NCI-H187 (cell line): ENCODE measurements at regions not wholly inside any gene's neighbourhood (a gene's known extent, or its start where the extent isn't known, plus 50 kb on each side); places are given as distances from the start of the nearest gene placed in this dataset.
"Not testable (repeated sequence)": the region's sequence is repeated elsewhere in the genome, so short reads cannot be mapped to it uniquely, and the experiment has no call there.

Experiments used
- DNase-seq, 2 experiments: peaks; one replicate each; lab custom pipeline; 2025; lab: John Stamatoyannopoulos, UW

DNA sequence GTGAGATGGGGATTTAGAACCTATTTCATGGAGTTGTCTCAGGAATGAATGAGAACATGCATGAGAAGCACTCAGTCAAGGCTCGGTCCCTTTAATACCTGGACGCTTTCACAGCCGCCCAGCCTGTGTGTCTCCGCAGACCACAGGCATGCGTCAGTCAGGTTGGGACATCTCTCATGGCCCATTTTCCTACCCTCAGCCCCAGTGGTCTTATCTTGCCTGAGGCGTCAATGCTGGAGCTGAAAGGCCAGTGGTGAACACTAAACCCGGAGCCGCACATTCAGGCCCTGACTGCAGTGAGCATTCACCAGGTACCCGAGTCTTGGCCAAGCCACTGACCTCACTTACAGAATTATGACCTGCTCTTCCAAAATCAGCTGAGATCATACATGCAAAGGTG is 263.2 kb upstream of the RAB4A start:
- no peak for DNase-seq

DNA sequence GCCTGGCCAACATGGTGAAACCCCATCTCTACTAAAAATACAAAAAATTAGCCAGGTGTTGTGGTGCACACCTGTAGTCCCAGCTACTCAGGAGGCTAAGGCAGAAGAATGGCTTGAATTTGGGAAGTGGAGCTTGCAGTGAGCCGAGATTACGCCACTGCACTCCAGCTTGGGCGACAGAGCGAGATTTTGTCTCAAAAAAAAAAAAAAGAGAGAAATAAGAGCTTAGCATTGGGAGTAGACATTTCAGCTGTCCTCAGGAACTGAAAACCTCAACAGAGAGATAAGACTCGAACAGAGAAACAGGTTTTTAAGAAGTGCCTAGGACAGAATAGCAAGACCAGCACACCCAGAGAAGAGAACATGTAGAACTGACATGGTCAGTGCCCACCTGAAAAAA is 262.6 kb upstream of the RAB4A start:
- DNase-seq, result not testable (repeated sequence)

DNA sequence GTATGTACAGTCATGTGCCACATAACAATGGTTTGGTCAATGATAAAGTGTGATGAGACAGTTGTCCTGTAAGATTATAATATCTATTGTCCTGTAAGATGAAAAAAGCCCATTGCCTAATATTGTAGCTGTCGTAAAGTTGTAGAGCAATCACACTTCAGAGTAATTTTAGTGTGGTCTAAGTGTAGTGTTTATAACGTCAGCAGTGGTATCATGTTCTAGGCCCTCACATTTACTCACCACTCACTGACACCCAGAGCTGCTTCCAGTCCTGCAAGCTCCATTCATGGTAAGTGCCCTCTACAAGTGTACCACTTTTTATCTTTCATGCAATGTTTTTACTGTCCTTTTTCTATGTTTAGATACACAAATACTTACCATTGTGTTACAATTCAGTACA is 259.9 kb upstream of the RAB4A start:
- DNase-seq, result no peak

DNA sequence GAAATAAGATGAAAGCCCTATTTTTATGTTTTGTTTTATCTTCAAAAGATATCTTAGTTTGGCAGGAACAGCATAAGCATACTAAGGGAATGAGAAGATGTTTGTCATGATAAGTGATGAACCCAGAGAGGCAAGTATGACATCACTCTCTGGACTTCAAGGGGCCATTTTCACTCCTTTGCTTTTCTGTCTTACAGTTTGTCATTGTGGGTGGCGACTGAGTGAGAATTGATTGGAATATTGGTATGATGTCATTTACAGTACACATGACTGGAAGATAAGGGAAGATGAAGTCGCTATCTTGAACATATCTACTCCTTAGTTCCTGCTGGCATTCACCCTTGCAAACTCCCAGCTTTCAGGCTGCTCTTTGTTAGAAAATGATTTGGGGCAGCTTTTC is 258.1 kb upstream of the RAB4A start:
- no peak for DNase-seq

DNA sequence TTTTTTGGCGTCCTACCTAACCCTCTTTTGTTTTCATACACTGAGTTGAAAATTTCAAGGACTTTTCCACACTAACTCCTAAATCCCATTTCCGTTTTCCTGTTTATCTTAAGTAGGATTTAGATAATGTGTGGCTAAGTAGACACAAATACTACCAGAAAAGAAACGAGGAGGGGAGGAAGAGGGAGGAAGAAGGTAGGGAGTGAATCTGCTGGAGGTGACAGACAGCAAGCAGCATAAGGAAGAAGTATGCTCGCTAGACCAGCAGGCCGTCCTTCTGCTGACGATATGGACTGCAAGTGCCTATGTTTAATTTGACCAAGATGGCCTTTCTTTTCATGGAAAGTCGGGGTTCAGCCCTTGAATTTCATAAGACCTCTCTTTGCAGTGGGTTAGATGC is 256.9 kb upstream of the RAB4A start:
- no peak for DNase-seq

DNA sequence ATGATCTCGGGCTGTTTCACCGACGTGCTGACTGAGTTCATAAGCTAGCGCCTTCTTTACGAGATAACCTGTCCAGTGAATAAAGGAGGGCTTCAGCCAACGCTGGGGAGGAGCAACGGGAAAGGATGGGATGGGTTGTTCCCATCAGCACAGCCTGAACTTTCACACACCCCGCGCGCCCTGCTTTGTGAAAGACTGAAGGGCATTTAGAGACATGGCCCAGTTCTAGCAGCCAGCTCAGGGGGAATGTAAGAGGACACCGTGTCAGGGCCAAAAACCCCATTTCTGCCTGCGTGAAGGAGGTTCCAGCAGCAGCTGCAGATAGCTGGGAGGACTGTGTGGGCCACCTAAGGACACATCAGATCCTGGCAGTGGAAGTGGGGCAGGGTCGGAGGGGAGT is 255.1 kb upstream of the RAB4A start:
- no peak for DNase-seq

DNA sequence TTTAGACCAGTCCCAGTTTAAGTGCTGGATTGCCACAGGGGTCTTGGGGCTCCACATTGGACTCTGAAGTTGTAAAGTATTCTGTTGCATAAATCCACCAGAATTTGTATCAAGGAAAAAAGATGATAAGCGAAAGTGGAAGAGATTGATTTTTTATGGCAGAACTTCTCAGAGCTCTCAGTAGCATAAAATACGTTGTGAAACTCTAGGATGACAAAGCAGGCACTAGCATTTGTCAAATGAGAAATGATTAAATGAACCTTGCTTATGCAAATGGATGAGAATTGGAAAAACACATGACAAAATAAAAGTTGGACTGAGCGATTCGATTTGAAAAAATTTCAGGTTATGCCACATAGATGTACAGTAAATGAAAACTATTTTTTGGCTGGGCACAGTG is 253.8 kb upstream of the RAB4A start:
- DNase-seq, result no peak

DNA sequence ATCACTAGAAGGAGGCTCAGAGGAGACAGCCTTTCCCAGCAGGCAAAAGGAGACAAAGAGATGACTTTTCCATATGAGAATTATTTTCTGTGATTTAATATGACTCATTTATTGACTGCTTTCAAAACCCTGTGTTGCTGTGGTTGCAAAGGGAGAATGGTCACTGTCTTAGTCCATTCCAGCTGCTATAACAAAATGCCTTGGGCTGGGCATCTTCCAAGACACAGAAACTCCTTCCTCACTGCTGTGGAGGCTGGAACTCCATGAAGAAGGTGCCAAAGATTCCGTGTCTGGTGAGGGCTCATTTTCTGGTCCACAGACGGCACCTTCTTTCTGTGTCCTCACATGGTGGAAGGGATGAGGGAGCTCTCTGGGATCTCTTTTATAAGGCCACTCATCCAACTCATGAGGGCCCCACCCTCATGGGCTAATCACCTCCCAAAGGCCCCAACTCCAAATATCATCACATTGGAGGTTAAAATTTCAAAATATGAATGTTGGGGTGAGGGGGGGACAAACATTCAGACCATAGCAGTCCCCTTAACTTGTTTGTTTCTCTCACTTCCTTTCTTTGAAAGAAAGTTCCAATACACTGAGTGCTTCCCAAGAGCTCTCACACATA is 252.1 kb upstream of the RAB4A start:
- no peak for DNase-seq

DNA sequence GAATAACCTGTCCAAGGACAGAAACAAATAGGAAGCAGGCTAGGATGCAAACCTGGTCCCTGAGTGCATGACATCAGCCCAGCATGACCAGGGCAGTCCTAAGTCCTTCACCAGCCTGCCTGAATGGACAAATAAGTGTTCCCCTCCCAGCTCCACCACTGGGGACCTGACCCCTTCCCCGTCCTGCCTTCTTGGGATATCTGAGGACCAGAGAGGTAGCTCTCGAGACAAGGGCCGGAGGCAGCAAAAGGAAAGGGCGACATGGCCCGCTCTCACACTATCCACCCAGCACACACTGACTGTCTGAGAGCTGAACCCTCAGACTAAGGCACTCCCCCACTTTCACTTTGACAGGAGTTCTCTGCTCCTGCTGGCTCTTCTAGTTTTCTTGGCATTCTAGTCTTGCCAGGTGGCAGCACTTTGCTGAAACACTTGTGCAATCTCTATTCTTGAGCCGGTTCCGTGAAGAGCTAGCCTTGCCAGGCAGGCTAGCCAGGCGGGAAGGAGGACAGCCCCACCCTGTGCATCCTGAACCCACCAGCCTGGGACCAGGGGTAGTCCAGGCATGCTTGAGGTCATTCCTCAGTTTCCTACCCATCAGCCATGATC is 251.1 kb upstream of the RAB4A start:
- DNase-seq, result no peak

DNA sequence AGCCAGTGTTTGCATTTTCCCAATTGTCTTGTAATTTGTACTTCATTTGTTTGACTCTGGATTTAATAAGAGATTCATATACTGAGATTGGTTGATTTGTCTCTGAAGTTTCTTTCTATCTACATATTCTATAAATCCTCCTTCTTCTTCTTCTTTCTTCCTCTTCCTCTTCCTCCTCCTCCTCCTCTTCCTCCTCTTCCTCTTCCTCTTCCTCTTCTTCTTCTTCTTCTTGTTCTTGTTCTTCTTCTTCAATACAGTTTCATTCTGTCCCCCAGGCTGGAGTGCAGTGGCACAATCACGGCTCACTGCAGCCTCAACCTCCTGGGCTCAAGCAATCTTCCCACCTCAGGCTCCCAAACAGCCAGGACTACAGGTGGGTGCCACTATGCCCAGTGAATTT is 249.9 kb upstream of the RAB4A start:
- DNase-seq, result not testable (repeated sequence)

DNA sequence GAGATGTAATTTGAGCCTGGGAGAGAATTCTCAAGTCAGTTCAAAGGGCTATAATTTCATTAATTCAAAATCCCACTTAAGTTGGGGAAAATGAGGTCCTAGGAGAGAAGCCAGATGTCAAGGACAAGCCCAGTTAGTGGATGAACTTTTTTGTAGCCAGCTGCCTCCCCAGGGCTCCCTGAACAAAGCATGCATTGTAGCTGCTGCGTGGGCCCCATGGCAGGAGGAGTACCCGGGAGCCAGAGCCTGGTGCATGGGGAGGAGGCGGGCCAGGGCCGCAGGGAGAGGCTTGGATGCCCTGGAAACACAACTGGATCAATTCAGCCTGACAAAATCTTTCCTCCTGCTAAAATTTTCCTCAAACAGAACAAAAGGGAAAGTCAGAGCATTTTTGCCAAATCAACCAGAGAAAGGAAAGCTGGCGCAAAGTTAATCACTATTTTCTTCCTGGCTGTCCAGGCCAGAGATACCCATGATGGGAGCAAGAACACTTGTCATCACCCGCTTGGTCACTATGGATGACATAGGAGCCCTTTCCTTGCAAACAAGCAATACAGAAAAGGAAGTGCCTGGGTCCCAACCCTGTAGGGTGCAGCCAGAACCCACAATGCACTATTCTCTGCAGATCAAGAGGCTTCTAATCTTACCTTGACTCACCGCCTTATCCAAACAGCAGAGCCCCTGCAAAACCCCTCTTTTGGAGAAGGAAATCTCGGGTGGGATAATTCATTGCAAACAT is 248.1 kb upstream of the RAB4A start:
- no peak for DNase-seq

DNA sequence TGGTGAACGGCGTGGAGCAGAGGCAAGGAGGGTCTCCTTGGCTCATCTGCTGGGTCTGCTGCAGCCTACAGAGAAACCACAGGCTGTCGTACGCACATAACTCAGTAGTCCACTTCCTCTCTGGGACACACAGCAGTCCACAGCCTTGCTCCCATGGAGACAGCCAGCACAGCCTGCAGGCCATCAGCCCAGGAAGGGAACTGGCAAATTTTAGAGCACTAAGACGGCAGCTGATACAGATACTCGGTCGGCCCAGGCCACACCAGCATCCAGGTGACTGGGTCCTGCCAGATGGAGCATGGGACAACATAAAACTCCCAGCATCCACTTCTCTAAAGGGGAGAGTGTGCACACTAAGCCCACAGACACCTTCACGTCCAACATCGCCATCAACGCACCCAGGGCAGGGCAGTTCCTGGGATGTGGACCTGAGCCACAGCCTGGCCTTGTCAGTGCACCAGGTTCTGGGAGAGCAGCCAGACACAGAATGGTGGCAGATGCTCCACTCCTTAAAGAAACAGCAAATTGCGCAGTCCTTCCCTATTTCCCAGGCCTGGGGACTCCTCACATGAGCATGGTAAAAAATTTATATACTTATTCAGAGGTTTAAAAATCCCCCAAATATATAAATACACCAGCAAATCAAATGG is 247.1 kb upstream of the RAB4A start:
- DNase-seq, result no peak

DNA sequence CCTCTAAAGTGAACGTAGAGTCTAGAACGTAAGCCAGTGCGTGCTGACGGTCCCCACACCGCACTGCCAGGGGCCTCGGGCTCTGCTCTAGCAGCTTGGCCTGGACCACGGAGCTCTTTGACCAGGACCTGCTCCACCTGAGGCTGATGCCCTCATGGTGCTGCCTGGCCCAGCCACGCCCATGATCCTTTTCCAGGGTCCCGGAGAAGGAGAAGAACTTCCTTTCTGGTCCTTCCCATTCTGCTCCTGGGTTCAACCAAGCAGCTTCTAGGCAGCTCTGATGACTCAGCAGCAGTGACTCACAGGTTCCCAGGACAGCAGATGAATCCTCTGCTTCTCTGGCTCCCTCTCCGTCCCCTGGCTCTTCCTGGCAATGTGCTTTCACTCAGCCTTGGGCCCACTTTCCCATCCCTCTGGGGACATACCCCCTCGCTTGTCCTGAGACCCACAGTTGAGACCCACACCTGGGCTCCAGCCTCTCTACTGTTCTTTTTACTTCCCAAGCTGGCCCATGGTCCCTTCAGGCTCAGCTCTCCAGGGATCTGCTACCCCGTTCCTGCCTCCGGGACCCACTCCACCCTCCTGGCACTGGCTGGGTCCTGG is 246.3 kb upstream of the RAB4A start:
- DNase-seq, result no peak

DNA sequence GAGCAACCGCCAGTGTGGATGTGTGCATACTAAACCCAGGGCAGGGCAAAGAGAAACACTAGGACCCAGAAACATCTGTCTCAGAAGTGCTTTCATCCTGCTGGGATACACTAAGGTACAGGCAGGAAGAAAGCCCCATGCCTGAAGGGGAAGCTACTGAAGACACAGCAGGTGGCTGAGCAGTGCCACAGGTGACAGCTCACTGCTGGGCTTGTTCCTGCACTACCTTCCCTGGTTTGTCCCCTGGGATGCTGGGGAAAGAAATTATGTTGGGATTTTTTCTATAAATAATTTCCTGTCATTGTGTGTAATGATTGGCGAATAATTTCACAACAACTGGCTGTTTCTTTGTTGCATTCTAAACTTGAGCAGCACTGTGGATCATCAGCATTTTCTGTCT is 245.3 kb upstream of the RAB4A start:
- DNase-seq, result no peak

DNA sequence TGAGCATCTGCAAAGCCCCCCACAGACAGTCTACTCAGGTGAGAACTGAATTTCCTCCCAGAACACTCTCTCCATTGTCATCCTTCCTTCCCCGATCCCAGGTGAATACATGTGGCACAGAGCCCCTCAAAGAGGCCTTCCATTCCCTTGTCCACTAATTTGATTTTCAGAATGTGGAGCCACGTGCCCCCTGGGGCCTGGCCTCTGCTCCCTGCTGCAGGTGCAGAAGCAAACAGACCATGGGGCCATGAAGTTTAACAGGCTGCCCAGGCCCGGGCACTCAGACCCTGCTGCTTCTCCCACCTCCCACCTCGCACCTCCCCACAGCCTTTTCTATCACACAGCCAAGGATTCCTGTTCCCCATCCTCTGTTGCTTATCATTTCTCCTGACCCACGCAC is 243.8 kb upstream of the RAB4A start:
- DNase-seq, result no peak

DNA sequence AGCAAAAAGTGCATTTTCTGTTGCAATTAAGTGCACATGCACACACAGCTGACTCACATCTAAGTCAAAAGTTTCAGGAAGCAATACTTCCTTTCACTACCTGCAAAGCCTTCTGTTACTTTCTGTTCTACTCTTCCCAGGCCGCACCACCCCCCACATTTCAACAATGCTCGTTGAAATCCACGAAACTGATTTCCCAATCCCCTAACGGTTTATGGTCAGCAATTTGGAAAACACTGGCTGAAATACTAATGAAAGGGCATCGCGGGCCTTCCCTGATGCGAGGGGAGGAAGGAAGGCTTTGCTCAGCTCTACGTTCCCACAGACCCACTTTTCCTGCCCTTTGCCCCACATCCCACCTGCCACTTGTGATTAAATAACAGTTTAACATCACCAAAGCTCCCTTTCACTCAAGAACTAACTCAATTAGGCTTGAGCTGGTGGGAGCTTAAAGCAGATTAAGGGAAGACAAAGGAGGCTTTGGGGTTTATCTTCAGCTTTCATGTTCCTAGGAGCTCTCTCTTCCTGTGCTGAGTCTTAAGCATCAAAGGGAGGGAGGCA is 243.2 kb upstream of the RAB4A start:
- no peak for DNase-seq

DNA sequence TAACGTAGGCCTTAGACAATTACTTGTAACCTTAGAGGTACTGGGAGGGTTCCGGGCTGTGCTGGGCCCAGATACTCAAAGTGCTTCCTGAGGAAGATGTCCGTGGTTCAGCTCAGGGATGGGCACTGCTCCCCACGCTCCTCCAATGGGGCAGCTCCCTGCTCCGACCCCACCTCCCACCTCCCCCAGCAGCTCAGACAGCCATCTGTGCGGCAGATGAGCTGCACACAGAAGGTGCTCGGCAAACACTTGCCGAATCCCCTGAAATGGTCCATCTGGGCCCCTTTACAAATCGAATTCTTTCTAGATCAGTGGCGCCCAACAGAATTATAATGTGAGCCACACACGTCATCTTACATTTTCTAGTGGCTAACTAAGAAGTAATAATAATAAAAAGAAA is 242.4 kb upstream of the RAB4A start:
- no peak for DNase-seq

DNA sequence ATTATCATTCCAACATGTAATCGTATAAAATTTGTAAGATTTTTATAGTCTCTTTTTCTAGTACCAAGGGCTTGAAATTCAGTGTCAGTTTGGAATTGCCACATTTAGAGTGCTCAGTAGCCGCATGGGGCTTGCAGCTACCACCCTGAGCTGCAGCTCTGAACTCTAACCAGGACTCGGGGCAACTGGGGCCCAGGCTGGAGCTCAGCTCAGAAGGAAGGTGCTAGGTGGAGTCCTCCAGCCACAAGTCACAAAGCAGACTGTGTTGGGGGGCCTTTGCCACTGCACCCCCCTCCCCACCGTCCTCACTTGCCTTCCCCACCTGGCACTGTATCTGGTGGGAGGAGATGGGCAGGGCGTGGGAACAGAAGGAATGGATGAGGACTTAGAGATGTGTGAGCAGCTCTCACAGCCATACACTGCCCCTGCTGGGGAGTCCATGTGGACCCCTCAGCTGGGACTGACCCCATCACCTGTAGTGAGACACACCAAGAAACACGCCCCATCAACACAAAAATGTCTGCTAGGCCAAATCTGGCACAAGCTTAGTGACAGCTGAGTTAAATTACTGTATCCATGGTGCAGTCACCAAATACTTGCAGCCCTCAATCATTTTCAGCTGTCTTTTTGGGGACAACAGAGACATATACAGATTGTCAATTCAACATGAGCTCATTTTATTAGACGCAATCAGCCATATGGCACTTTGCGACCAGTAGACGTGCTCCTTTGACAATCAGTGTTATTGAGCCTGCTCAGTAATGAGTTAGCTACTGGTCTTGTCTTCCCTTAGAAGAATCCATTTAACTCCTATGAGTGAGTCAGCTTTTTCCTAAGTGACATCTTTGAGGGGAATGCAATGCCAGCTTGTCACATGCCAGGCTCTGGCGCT is 241.7 kb upstream of the RAB4A start:
- DNase-seq, result no peak

DNA sequence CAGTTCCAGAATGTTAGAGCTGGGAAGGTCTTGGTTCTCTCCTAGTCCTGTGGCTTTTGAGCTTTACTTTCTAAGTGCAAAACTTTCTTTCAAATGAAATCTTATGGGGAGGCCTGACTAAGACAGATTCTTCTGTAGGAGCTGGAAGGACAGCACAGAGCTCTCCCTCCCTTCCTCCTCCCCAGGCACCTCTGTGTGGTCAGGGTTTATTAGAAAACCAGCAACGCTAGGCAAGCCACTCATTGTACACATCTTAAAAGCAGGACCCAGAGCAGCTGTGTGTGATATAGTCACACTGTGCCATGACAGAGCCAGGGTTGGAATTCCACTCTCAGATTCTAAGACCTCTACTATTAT is 241.1 kb upstream of the RAB4A start:
- DNase-seq, result no peak

DNA sequence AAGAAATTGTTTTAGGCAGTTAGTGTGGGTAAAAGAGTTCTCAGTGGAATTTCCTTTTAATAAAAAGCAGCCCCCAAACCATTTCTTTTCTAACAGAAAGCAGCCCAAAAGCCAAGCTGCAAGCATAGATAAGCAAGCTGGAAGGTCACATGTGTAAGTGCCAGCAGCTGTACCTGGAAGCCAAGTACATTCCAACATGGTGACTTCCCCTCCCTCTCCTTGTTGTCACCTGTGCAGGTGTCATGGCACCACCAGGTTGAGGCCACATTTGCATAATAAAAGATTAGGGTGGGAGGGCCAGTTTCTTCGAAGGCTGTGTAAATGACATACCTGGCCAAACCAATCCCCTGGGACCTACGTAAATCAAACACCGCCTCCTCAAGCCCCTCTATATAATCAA is 240.3 kb upstream of the RAB4A start:
- DNase-seq, result no peak

DNA sequence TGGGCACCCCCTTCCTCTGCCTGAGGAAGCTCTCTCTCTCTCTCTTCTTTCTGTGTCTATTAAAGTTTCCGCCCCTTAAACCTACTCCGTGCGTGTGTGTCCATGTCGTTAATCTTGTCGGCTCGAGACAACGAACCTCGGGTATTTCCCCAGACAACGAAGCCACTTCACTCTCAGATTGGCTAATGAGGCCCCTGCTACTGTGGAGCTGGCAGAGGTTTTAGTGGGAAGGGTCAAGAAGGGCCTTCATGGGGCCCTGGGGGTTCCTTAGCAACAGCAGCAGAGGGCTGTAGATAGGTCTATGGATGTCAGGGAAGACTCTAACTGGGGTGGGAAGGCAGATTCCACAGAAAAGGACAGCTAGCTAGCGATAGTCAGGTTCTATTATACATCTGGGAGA is 239.8 kb upstream of the RAB4A start:
- no peak for DNase-seq
